HG03139 (cell line): ENCODE measurements at regions not wholly inside any gene's neighbourhood (a gene's known extent, or its start where the extent isn't known, plus 50 kb on each side); places are given as distances from the start of the nearest gene placed in this dataset.
"Not testable (repeated sequence)": the region's sequence is repeated elsewhere in the genome, so short reads cannot be mapped to it uniquely, and the experiment has no call there.

Source experiments
- ATAC-seq: cut with Tn5 transposase; IDR thresholded peaks from one replicate; pipeline ENCODE4 v1.9.1; 2021; ENCODE audit not compliant: unreplicated experiment

DNA sequence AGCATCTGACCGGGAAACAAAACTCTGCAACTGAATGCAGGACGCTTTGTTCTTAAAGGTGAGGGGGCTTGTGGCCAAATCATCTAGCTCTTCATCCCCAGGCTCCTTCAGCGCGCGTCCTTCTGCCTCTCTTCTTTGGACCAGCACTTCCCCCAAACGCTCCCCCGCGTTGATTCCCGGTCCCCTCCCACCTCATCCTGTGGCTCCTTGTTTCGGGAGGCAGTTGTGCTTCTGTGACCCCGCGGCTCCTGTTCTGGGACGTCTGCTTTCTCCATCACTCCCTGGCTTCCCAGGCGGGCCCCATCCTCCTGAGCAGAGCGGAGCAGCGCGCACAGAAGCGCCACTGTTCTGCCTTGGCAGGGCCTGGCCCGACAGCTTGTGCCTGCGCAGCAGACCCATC, 109.7 kb upstream of the ZNG1E start:
- ATAC-seq = not testable (repeated sequence)

DNA sequence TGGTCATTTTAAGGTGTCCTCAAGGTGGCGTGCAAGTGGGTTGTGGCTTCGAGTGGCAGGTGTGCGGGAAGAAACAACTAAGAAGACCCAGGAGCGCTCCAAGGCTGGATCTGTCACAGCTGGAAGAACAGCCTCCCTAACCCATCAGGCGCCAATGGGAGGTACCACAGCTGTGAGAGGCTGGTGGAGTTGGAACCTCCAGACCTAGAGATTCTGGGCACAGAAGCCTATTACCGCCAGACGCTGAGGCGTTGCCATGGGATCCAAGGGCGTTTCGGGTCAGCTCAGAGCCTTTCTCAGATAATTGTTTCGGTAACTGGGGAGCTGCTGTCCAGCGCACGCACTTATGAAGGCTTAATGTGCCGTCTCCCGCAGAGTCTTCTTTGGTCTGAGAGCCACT, 156.7 kb upstream of the ZNG1E start:
- ATAC-seq = not testable (repeated sequence)

DNA sequence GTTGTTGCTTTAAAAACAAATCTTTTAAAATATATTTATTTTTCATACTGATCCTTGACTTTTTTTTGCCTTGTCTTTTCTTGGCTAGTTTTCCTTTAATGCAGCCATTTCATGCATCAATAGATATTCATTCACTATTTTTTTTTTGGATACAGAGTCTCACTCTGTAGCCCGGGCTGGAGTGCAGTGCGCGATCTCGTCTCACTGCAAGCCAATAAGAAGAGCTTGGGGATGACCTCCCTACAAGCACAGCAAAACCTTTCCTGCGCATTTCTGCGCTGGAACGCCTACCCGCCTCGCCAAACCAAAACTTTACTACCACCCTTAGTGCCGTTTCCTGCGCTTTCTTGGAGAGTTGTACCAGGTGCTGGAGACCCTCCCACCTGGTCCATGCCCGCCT, 161.3 kb upstream of the ZNG1E start:
- not testable (repeated sequence) for ATAC-seq

DNA sequence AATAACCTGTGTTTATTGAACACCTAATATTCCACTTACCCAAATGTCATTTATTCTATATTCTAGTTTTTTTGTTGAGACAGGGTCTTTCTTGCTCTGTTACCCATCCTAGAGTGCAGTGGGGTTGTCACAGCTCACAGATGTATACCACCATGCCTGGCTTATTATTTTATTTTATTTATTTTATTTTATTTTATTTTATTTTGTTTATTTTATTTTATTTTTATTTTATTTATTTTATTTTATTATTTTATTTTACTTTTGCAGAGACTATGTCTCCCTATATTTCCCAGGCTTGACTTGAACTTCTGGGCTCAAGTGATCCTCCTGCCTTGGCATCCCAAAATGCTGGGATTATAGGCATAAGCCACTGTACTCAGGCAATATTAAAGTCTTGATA, 167.8 kb upstream of the ZNG1E start:
- not testable (repeated sequence) for ATAC-seq

DNA sequence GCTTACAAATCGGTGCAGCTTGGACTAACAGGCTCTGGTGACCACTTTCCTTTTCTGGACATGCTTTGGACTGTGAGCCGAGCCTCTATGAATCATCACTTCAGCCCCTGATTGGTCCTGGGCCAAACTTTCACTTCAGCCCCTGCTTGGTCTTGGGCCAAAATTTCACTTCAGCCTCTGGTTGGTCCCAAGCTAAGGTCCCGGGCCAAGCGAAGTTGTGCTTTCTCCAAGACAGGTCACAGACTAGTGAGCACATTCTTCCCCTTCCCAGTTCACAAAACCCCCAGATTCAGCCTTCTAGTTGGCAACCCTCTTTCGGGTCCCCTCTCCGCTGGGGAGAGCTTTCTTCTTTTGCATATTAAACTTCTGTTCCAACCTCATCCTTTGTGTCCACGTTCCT, 171.0 kb upstream of the ZNG1E start:
- ATAC-seq = not testable (repeated sequence)

DNA sequence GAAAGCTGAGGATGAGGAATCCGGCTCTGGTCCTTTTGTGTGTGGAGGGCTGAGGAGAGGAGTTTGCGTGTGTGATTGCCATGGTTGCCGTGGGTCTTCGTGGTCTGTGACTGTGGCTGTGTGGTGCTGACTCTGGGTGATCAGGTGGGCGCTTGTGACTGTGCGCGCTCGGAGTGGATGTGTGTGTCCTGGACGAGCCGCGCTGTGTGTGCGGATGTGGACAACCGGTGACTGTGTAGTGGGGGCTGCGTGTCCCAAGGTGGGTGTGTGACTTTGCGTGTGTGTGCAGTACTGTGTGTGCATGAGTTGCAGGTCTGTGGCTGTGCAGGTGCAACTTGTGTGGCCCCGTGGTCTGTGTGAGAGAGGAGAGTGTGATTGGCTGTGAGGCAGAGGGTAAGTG, 172.0 kb upstream of the ZNG1E start:
- ATAC-seq = not testable (repeated sequence)

DNA sequence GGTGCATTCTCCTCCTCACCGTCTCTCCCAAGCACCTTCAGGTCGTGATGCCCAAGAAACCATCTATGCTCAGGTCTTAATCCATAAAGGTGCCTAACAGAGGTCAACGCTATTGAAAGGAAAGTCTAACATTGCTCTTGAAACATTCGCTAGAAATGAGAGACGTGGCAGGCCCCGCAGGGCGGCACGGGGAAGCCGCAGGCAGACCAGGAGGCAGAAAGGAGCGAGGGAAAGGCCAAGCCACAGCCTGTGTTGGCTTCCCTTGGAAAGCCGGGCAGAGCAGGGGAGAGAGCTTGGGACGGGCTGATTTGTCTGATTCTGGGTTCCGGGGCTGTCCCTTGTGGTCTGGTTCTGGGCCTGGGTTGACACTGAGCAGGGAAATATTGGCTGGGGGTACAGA, 192.8 kb upstream of the ZNG1E start:
- not testable (repeated sequence) for ATAC-seq

DNA sequence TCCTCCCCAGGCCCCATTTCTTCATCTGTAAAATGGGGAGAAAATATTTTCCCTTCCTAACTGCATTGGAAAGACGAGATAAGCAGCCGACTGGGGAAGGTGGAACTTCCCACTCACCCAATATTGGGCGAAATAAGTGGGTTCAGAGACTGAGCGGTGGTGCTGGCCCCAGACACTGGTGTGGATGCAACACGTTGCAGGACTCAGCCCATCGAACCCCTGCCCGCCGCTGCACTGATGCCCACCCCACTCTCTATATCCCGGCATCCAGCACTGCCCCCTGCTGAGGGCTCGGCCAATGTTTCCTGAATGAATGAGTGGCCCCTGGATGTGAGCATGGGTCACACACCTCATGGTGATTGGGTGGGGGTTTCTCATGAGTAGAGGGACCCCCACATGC, 194.4 kb upstream of the ZNG1E start:
- ATAC-seq = not testable (repeated sequence)

DNA sequence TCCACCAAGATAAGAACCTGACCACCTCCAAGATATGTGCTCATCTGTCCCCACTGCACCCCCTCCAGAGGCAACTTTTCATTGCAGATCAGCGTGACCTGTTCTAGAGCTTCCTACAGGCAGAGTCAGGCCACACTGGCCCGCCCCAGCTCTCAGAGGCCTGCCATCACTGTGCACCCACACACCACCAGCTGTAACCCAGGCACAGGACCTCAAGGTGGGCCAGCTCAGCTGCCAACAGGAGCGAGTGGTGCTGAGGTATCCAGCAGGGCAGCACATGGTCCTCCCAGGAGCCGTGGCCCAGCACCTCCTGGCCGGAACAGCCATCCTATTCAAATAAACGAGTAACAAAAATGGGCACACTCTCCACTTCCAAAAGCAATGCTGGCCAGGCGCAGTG, 189.9 kb upstream of the FOXD4L5 start:
- ATAC-seq = not testable (repeated sequence)

DNA sequence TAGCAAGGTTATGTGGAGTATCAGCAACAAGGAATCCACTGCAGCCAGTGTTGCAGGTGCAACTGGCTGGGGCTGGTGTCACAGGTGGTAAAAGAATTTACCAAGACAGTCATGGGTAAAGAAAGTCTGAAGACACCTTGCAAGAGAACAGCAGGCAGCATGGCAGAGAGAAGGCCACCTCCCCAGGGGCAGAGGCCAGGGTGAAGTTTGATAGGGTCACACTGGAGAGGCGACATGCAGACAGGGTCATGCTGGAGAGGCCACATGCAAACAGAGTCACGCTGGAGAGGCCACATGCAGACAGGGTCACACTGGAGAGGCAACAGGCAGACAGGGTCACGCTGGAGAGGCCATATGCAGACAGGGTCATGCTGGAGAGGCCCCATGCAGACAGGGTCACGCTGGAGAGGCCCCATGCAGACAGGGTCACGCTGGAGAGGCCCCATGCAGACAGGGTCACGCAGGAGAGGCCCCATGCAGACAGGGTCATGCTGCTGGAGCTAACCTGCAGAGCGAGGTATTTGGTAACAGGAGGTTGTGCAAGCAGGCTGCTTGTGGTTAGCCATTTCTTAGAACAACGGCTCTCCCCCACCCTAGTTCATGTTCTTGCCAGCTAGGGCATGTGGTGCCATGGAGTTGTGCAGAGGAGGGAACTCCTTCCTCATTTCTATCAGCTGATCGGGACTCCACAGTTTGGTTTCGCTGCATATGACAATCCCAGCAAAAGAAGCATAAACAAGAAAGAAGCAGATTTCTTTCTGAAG, 188.2 kb upstream of the FOXD4L5 start:
- ATAC-seq = not testable (repeated sequence)

DNA sequence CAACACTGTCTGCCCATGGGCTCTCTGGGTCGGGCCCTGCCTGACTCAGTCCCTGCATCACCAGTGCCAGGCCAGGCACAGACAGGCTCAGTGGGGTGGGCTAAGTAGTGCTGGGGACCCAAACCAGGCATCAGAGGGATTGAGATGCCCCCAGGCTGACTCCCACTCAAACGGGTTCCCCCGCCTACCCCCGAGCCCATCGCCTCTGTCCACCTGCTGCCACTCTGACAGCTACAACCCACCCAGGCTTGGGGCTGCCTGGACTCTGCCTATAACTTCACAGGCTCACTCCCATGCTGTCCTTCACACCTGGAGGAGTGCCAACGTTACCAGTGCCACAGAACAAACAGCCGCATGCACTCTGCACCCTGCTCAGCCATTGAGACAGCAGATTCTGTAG, 186.1 kb upstream of the FOXD4L5 start:
- not testable (repeated sequence) for ATAC-seq

DNA sequence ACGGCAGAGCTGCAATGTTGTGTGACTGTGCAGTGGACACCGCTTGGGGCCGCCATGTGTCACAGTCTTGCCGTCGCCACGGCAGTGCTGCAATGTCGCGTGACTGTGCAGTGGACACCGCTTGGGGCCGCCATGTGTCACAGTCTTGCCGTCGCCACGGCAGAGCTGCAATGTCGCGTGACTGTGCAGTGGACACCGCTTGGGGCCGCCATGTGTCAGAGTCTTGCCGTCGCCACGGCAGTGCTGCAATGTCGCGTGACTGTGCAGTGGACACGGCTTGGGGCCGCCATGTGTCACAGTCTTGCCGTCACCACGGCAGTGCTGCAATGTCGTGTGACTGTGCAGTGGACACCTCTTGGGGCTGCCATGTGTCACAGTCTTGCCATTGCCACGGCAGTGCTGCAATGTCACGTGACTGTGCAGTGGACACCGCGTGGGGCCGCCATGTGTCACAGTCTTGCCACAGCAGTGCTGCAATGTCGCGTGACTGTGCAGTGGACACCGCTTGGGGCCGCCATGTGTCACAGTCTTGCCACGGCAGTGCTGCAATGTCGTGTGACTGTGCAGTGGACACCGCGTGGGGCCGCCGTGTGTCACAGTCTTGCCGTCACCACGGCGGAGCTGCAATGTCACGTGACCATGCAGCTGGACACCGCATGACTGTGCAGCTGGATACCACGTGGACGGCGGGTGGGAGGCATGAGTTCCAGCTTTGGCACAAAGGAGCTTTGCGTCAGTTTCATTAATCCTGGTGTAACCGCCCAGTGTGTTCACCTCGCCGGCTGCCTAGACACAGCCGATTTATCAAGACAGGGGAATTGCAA, 182.1 kb upstream of the FOXD4L5 start:
- not testable (repeated sequence) for ATAC-seq

DNA sequence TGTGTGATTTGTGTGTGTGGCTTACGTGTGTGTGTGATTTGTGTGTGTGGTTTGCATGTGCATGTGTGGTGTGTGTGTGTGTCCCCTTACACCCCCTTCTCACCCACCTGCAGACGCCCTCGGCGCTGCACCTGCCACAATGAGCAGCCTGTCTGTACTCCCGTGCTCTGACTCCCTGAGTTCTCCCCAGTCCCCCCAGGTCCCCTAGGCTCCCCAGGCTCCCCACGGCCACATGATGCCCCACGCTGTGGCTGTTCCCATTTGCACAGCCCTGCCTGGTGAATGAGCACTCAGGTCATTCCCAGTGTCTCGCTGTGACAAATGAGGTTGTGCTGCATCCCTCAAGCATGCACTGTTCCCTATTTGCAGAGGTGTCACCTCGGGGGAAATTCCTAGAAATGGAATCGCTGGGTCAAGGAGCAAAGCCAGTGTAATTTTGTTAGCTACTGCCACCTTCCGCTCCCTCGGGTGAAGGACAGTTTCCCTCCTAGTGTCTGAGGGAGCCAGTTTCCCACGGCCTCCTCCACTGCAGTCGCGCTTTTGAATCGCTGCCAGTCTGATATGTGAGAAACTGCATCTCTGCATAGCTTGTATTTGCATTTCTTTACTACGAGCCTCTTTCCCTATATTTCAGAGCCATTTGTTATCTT, 180.4 kb upstream of the FOXD4L5 start:
- ATAC-seq = not testable (repeated sequence)

DNA sequence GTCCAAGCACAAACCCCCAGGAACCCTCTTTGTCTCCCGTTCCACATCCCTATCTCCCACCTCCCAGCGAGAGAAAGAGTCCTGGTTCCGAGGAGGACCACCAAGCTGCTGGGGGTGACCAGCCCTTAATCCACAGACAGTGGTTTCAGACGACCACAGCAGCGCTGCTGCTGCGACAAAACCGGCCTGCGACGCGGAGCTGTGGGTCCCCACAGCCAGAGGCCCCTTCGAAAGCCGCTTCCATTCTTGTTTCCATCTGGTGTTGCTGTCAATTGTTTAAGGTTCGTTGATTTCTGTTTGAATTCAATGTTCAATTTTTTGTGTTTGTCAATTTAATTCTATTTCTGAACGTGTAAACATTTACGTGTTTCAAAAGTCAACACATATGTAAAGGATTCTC, 177.5 kb upstream of the FOXD4L5 start:
- not testable (repeated sequence) for ATAC-seq

DNA sequence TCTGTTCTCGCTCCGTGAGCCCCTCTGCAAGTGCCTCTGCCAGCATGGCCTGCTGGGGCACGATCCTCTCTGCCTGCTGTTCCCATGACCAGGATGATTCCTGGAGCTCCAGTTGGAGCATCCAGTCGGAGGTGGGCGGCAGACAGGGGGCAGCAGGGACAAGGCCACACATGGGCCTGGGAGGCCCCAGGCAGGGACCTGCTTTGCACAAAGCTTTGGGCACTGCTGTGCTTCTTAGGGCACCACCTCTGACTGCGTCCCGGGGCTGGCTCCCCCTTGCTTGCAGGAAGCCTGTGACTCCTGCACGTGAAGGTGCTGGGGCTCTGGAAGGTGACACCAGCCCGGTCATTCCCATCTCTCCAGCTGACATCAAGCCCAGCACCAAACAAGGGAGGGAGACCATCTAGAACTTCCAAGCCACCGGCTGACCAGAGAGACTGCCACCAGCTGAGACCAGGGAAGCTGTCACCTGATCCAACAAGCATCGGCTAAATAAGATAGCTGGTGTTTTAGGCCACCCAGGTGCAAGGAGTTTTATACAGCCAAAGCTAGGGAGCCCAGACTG, 174.8 kb upstream of the FOXD4L5 start:
- no peak for ATAC-seq

DNA sequence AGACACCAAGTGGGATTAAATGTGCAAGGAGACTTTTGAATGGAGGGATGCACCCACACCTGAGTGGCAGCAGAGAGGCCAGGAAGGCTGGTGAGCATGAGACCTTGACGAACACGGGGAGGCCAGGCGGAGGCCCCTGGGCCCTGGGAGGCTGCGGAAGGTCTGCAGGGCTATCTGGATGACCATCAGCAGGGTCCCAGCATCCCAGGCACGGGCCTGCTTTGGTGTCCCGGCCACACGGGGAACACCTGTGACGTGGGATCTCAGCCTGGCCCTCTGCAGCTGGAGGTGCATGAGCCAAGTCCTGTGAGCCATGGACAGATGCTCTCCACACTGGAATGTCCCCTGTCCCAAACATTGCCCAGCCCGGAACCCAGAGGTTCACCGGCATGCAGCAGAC, 174.0 kb upstream of the FOXD4L5 start:
- no peak for ATAC-seq

DNA sequence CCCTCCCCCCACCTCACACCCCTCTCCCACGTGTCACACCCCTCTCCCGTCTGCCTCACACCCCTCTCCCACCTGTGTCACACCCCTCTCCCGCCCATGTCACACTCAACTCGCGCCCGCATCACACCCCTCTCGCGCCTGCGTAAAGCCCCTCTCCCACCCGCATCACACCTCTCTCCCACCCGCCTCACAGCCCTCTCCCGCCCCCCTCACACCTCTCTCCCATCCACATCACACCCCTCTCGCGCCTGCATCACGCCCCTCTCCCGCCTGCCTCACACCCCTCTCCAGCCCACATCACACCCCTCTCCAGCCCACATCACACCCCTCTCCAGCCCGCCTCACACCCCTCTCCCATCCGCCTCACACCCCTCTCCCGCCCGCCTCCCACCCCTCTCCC, 173.5 kb upstream of the FOXD4L5 start:
- ATAC-seq = no peak

DNA sequence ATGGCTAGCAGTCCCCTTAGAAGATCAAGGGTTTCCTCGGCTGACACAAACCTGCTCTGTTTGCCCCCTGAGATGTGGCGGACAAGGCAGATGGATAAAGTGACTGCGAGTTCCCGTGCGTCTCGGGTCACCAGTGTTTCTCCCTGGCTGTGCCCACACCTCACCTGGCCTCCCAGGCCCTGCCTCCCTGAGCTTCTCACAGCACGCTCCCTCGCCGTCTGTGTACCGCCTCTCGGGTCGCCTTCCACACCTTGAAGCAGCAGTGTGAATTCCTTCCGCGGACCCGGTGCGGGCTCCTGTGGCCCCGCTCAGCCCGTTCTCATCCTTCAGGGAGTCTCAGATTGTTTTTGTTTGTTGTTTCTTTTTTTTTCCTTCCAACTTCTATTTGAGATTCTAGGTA, 172.0 kb upstream of the FOXD4L5 start:
- ATAC-seq = not testable (repeated sequence)

DNA sequence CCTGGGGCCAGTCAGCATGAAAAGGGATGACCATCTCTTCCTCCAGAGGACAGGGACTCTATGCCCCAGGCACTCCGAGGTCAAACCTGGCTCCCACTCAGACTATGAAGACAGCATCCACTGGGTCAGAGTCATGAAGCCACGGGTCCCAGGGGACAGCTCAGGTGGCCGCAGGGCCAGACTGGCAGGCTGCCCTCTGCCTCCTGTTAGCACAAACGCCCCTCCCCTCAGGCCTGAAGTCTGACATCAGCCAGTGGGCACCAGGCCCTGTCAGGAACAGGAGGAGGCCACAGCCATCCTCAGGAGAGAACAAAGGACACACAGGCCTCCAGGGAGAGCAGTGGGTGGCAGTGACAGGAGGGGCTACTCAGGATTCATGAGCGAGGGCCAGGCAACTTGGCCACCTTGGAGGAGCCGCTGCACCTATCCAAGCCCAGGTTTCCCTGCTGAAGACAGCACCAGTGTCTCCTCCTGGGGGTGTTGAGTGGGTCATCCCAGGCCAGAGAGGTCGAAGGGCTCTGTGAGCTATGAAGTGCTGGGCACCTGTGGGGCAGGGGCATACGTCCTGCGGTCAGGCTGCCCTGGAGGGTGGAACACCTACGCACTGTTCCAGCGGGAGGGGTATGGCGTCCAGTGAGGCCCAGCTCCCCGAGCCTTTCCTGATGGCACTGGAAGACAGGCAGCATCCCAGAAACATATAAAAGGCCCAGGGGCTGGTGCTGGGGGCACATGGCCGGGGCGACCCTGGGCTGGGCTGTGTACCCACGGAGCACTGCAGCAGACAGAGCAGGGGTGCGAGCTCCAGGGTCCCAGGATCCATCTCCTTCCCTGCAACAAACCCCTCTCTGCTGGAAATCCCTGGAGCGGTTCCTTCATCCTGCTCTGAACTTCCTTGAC, 171.0 kb upstream of the FOXD4L5 start:
- ATAC-seq = not testable (repeated sequence)

DNA sequence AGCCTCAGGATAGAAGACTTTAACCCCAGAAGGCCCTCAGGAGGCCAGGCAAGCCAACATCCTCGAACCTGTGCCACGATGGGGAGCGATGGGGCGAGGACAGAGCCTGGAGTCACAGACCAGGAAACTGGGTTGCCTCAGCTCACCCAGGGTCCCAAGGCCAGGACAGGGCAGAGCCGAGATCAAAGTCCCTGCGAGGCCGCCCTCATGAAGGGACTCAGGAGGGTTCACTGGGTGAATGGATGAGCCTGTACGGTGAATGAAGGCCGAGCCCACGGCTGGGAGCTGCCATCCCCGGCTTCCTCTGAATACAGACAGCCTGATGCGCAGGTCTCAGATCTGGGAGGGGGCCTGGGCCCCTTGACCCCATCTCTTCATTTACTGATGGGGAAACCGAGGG, 170.1 kb upstream of the FOXD4L5 start:
- not testable (repeated sequence) for ATAC-seq
